ENCODE measurements at regions not wholly inside any gene's neighbourhood (a gene's known extent, or its start where the extent isn't known, plus 50 kb on each side); places are given as distances from the start of the nearest gene placed in this dataset.

- TF ChIP-seq ZFP3 (CRISPR knock-in tag; IDR thresholded peaks at IDR 0.05) = no peak
- TF ChIP-seq SNAI2 (CRISPR knock-in tag; IDR thresholded peaks at IDR 0.05) = no peak
- no peak for TF ChIP-seq ZFP30 (CRISPR knock-in tag; IDR thresholded peaks at IDR 0.05)
- TF ChIP-seq GLIS3 (CRISPR knock-in tag; IDR thresholded peaks at IDR 0.05) = no peak
- TF ChIP-seq TCF4 (CRISPR knock-in tag; IDR thresholded peaks at IDR 0.05; ENCODE audit: borderline replicate concordance) = no peak
These were observed 232.9 kb upstream of the ANKRD50 start for GRCh38 chr4:124945422-124945821.
